ENCODE measurements at regions not wholly inside any gene's neighbourhood (a gene's known extent, or its start where the extent isn't known, plus 50 kb on each side); places are given as distances from the start of the nearest gene placed in this dataset.

DNA sequence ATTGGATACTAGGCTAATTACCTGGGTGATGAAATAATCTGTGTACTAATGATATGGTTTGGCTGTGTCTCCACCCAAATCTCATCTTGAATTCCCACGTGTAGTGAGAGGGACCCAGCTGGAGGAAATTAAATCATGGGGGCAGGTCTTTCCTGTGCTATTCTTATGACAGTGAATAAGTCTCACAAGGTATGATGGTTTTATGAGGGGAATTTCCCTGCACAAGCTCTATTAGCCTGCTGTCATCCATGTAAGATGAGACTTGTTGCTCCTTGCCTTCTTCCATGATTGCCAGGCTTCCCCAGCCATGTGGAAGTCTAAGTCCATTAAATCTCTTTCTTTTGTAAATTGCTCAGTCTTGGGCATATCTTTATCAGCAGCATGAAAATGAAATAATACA lies 394.1 kb upstream of the SYT4 start:
- DNase-seq (ENCODE audit: missing footprints) (no peak), ATAC-seq (no peak)
- intact Hi-C loops (cut with DNase I): no loop called here

DNA sequence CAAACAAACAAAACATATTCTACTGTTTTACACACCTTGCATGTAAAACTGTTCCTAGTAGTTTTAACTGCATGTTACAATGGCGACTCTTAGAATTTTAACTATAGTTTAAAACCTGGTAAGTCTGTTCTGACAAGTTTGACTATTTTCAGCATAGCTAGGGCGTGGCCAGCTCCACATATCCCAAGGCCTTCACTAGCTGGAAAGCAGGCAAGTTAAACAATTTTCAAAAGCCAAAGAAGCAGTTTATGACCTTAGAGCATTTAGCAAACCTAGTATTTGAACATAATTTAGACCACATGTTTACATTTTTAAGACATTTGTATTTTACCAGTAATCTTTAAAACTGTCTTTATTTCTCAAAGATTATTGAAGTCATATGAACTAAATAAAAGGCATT lies 402.8 kb upstream of the SYT4 start:
- no peak for DNase-seq (ENCODE audit: missing footprints)
- intact Hi-C loops (cut with DNase I): no loop called here
- no peak for ATAC-seq

DNA sequence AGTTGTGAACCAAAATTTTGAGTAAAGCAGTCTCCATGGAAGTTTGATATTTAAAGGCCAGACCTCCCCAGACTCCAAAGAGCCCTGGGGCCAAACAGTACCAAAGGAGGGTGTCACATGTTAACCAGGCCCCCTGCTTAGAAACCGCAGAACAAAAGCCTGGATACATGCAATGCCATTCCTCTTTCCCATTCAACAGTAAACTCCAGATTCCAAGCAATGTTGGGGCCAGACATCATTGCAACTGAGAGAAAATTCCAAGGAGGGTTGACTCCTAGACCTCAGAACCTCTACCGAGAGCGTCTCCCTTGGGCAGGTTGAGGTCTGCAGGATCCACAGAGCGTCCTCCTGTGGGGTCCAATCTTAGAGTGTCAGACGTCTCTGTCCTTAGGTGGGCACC lies 404.4 kb upstream of the SYT4 start:
- ATAC-seq: no peak
- no peak for DNase-seq (ENCODE audit: missing footprints)
- intact Hi-C loops (cut with DNase I): no loop called here

DNA sequence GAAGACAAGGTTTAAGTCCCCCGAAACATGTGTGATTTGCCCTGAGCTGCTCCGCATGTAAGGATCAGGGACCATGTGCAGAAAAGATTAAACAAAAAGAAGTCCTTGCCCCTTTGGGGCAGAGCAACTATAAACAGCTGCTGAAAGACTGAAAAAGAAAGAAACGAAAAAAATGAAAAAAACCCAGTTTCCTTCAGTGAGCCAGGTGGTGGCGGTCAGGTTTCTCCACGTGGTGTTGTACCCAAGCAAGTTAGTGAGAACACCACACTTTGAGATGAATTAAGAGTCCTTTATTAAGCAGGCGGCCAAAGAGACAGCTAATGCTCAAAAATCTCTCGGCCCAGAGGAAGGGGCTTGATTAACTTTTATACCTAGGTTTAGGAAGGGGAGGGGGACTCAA lies 404.9 kb upstream of the SYT4 start:
- ATAC-seq: no peak

DNA sequence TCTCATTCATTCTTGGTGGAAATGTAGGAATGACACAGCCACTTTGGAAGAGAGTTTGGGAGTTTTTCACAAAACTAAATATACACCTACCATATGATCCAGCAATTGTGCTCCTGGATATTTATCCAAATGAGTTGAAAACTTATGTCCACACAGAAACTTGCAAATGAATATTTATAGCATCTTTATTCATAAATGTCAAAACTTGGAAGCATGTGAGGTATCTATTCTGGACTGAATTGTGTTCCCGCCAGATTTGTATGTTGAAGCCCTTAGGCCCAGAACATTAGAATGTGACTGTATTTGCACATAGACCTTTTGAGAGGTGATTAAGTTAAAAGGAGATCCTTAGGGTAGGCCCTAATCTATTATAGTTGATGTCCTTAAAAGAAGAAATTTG lies 409.4 kb upstream of the SYT4 start:
- DNase-seq (ENCODE audit: missing footprints): no peak
- no peak for ATAC-seq
- intact Hi-C loops (cut with DNase I): no loop called here

More for the DNA sequence above, 404.9 kb upstream of the SYT4 start:
- DNase-seq (ENCODE audit: missing footprints): no peak
- intact Hi-C loops (cut with DNase I): no loop called here

DNA sequence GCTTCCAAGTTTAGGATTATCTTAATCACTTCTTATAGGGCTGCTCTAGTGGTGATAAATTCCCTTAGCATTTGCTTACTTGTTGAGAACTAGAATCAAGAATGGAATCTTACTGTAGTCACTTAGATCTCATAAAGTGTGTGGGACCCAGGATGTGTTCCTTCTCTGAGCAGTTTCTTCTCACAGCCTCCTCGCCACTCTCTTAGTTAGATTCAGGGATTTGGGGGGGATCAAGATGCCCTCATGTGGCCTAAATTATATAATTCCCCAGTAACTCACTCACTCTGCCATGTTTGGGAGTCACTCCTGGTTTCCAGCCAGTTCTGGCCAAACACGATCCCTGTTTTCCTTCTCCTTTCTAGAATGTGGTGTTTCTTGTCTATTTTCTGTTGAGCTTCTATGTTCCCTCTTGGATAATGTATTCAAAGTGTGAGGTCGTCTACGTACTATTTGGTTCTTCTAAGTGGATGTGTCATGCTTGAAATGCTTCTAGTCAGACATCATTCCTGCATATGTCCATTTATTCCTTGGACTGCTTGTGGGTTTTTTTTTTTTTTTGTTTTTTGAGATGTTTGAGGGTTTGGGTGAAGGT lies 414.9 kb upstream of the SYT4 start:
- no peak for ATAC-seq
- intact Hi-C loops (cut with DNase I): no loop called here
- no peak for DNase-seq (ENCODE audit: missing footprints)

DNA sequence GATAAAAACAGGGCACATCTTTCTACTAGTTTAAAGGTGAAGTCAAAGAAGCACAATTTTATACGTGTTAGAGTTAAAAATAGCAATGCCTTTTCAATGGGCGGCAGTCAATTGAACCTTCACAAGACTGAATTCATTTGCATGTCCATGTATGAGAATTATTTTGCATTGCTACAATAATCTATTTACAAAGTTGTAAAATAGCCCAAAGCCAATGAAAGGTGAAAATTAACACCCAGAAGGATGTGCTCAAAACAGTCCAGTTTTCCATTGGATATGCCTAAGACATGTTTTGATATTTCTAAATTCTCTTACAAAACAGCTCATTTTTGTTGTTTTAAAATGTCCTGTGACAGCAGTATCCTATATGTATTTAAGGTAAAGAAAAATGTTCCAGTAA lies 425.1 kb upstream of the SYT4 start:
- ATAC-seq (no peak), DNase-seq (ENCODE audit: missing footprints) (no peak)
- intact Hi-C loops (cut with DNase I): no loop called here

DNA sequence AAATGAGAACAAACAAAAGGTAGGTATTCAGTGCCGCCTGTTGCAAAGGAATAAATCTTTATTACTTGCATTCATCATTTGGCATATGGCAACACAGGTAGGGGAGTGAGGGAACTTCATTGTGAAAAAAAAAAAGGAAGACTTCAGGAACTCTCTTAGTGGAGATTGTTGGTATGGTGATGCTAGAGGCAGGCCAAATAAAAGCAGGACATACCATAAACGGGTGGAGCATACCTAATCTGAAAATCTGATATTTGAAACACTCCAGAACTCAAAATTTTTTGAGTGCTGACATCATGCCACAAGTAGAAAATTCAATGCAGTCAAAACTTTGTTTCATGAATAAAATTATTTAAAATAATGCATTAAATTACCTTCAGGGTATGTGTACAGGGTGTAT lies 425.8 kb upstream of the SYT4 start:
- no peak for ATAC-seq
- intact Hi-C loops (cut with DNase I): no loop called here
- DNase-seq (ENCODE audit: missing footprints): no peak

DNA sequence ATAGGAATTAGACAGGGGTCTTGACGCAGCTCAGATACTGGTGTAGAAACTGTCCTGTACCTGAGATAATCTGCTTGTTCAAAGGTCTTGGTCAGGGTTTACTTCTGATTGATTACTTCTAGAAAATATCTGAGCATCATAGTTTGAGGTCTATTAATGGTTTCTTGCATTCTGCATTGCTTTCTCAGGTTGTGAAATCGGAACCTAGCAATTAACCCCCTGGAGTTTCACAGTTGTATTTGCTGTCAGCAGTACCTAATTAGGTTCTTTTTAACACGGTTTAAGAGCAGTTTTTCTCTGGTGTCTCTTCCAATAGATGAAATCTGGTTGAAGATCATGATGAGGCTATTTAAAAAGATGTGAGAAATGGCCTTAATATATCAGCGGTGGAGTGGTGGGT lies 428.6 kb upstream of the SYT4 start:
- ATAC-seq: no peak
- no peak for DNase-seq (ENCODE audit: missing footprints)
- intact Hi-C loops (cut with DNase I): no loop called here

DNA sequence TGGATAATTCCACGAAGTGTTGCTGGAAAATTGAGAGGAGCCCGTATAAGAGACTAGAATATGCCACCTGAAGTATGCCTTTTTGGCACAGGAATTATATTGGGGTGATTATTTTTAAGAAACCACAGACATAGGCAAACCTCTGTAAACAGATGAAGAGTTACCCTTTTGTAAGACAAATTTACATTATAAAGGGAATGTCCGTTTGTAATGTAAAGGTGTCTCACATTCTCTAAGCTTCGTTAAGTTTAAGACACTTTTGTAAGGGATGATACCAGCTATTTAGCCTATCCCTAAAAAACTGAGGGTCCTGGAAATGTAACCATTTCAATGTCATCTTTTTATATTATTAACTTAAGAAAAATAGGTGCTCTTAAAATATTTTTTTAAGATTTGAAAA lies 432.8 kb upstream of the SYT4 start:
- DNase-seq (ENCODE audit: missing footprints): no peak
- ATAC-seq: no peak
- intact Hi-C loops (cut with DNase I): no loop called here

DNA sequence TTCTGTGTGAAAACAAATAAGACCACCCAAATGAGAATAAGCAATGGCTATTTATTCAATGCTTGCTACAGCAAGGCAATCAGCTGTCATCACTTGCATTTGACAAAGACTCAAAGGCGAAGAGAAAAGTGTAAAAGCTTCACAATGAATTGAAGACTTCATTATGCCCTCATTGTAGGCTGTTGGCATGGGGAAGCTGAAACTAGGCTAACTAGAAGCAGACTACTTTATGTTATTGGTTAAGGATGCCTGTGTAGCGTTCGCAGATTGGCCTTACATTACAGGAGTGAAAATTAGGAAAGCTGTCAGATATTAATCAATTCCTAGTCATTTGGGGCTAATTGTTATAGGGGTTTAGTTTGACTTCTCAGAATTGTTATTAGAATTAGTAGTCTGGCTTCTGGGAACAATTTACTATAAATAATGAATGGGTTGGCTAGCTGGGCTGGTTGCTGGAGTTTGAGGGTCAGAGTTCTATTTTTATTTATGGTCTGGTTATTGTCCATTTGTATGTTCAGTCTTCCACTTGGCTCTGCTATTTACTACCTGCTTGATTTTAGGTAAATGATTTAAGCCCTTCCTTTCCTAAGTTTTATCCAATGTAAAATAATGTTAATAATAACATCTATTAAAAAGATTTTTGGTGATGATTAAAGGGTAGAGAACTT lies 437.2 kb upstream of the SYT4 start:
- ATAC-seq (peak; percentile 34), DNase-seq (ENCODE audit: missing footprints) (no peak)
- intact Hi-C loops (cut with DNase I): loop anchor here (2.0 kb wide), 1 partner anchor 58 kb away; no protein-coding TSS in a partner anchor

DNA sequence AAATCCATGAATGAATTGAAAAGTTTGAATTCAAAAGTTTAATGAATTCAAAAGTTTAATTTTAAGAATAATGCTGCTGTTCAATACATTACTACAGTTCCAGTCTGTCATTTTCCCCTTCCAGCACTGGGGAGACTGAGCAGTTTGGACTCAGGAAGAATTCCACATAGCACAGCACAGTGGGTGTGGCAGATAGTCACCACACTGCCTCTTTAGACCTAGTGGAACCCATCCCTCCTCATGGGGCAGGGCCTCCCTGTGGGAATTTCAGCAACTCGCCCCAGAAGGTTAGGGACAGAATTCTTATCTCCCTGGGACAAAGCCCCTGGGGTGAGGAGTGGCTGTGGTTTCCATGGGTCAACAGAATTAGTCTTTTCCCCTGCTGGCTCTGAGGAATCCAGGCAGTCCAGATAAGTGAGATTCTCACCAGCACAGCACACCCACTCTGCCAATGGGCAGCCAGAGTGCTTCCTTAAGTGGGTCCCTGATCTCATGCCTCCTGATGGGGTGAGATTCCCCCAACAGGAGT lies 442.0 kb upstream of the SYT4 start:
- ATAC-seq: no peak
- DNase-seq (ENCODE audit: missing footprints): no peak
- intact Hi-C loops (cut with DNase I): no loop called here

DNA sequence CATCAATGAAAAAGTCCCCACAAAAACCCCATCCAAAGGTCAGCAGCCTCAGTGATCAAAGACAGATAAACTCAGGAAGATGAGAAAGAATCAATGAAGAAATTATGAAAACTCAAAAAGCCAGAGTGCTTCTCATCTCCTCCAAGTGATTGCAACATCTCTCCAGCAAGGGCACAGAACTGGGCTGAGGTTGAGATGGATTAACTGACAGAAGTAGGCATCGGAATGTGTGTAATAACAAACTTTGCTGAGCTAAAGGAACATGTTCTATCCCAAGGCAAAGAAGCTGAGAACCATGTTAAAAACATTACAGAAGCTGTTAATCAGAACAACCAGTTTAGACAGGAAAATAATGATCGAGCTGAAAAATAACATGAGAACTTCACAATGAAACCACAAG lies 442.8 kb upstream of the SYT4 start:
- ATAC-seq (no peak), DNase-seq (ENCODE audit: missing footprints) (no peak)
- intact Hi-C loops (cut with DNase I): no loop called here

DNA sequence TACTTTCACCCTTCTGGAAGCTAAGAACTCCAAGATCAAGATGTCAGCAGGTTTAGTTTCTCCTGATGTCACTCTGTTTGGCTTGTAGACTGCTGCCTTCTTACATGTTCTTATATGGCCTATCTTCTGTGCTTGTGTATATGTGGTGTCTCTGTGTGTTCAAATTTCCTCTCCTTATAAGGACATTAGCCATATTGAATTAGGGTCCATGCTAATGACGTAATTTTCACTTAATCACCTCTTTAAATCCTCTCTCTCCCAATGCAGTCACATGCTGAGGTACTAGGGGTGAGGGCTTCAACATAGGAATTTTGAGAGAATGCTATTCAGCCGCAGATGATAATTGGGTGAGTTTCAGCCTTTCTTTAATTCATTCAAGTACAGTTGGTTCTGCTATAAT lies 458.3 kb upstream of the SYT4 start:
- no peak for DNase-seq (ENCODE audit: missing footprints)
- intact Hi-C loops (cut with DNase I): no loop called here
- ATAC-seq: no peak

DNA sequence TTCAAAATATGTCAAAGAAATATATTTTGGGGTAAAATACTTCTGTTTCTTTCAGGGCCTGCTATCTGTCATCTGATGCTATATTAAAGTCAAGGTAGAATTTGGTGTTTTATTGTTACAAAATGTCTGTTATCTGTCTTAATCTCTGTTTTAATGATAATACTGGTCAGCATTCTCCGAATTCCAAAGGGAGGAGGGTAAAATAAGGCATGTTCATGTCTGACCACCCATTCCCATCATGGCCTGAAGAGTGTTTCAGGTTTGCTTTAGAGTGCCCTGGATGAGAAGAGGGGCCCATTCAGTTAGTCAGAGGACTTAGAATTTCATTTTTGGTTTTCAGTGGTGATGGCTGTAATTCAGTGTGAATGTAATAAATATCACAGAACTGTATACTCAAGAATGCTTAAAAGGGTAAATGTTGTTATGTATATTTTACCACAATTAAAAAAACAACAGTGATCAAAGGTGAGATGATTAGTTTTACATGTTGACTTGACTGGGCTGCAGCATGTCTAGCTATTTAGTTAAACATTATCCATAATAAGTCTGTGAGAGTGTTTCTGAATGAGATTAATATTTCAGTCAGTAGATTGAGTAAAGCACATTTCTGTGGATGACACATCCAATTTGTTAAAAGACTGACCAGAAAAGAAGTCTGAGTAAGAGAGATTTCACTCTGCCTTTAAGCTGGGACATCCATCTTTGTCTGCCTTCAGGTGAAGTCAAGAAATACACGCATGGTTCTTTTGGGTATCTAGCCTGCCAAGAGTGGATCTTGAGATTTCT lies 467.9 kb upstream of the SYT4 start:
- DNase-seq (ENCODE audit: missing footprints) (no peak), ATAC-seq (no peak)
- intact Hi-C loops (cut with DNase I): no loop called here

DNA sequence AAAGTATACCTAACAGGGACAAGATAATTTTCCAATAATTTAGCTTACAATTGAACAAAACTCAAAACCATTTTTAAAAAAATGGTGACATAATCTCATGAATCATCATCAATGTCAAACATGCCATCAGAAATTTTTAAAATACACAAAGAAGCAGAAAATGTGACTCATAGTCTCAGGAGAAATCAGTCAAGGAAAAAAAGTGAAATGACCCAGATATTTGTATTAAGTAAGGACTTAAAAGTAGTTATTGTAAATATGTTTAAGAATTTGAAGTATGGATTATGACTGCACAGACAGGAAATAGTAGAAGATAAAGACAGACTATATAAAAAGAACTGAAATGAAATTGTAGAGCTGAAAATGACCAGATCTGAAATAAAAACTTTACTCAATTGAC lies 473.9 kb upstream of the SYT4 start:
- ATAC-seq: no peak
- DNase-seq (ENCODE audit: missing footprints): no peak
- intact Hi-C loops (cut with DNase I): no loop called here

DNA sequence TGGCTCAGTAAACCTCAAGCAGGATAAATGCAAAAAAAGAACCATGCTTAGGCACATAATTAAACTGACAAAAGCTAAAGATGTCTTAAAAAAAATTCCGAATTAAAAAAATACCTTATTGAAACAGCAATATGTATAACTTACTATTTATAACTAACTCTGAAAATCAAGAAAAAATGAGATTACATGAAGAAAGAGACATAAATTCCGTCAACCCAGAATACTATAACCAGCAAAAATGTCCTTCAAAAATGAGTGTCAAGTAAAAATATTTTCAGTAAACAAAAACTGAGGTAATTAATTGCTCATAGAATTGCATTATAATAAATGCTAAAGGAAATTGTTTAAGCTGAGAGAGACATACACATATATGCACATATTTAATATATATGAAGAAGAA lies 474.5 kb upstream of the SYT4 start:
- ATAC-seq: no peak
- intact Hi-C loops (cut with DNase I): no loop called here
- DNase-seq (ENCODE audit: missing footprints): no peak

DNA sequence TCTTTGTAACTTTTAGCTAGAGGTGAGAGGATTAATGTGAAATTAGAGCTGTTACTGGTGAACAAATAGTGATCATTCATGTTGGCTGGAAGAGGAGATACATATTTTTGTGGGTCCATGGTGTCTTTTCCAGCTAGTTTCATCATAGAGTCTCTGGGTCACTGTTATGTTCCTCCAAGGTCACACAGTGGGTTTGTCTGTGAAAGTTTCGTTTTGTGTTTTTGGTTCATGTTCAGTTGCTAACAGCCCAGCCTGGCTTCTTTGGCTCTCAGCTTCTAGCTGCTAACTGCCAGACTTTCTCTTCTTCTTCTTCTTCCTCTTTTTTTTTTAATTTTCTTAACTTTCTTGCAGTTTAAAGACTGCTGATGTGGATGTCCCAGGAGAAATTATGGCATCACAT lies 480.0 kb upstream of the SYT4 start:
- ATAC-seq: peak; percentile 34
- no peak for DNase-seq (ENCODE audit: missing footprints)
- intact Hi-C loops (cut with DNase I): no loop called here

DNA sequence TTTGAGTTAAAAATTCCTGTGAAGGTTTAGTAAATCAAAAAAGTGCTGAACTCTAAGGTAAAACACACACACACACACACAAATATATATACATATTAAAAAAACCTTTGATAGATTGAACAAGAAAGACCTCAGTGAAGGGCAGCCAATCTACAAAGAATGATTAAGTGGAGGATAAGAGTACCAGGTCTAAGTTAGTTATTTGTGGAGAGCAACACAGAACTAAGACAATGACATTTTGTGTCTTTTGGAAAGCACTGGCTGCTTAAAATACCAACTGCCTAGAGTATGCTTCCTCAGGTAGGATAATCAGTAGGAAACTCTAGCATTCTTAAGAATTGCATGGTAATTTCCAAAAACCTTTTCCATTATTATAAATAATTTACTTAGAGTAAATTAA lies 481.4 kb upstream of the SYT4 start:
- no peak for ATAC-seq
- DNase-seq (ENCODE audit: missing footprints): no peak
- intact Hi-C loops (cut with DNase I): no loop called here

DNA sequence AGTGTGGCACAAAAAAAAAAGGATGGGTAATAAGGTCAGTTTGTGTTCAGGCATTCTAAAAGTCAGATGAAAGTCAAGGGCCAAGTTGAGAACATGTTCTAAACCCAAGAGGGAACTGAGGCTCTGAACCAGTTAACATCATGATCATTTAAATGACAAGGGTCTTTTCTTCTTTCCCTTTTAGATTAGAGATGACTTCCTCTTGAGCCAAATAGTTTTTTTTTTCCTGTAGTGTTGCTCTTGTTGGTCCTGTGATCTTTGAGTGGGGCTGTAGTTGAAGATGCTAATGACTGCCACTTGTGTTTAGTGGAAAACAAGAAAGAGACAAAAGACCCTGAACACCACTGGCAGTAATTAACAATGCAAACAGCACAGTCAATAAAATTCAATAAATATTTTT lies 482.7 kb upstream of the SYT4 start:
- intact Hi-C loops (cut with DNase I): no loop called here
- ATAC-seq: no peak

More for the DNA sequence above, 482.7 kb upstream of the SYT4 start:
- no peak for DNase-seq (ENCODE audit: missing footprints)
